DMS53 (cell line): ENCODE measurements at regions not wholly inside any gene's neighbourhood (a gene's known extent, or its start where the extent isn't known, plus 50 kb on each side); places are given as distances from the start of the nearest gene placed in this dataset.

Experiments
- DNase-seq: peaks from one replicate; lab custom pipeline; 2025; lab: John Stamatoyannopoulos, UW

- DNase-seq: peak; percentile 9
Measured at GRCh38 chr6:71007298-71007697, 50.4 kb upstream of the B3GAT2 start.

- DNase-seq: no peak
Measured at GRCh38 chr6:71011871-71012371, 55.1 kb upstream of the B3GAT2 start.

- peak; percentile 82 for DNase-seq
Measured at GRCh38 chr6:71012866-71013469, 56.1 kb upstream of the B3GAT2 start.

- no peak for DNase-seq
Measured at GRCh38 chr6:71015392-71015791, 58.5 kb upstream of the B3GAT2 start.

GRCh38 chr6:71028236-71028876 lies 71.5 kb upstream of the B3GAT2 start:
- peak; percentile 66 for DNase-seq

GRCh38 chr6:71028877-71029252 lies 72.0 kb upstream of the B3GAT2 start:
- no peak for DNase-seq

GRCh38 chr6:71029555-71029954 lies 72.7 kb upstream of the B3GAT2 start:
- DNase-seq: no peak

- no peak for DNase-seq
Measured at GRCh38 chr6:71031912-71032311, 75.1 kb upstream of the B3GAT2 start.

- no peak for DNase-seq
Measured at GRCh38 chr6:71033171-71033570, 76.3 kb upstream of the B3GAT2 start.

GRCh38 chr6:71033890-71034289 lies 77.0 kb upstream of the B3GAT2 start:
- DNase-seq: no peak

- DNase-seq: peak; percentile 76
Measured at GRCh38 chr6:71034563-71035345, 77.9 kb upstream of the B3GAT2 start.

- DNase-seq: no peak
Measured at GRCh38 chr6:71035871-71036270, 79.0 kb upstream of the B3GAT2 start.

GRCh38 chr6:71038711-71039344 lies 82.0 kb upstream of the B3GAT2 start:
- DNase-seq: peak; percentile 49

- no peak for DNase-seq
Measured at GRCh38 chr6:71040043-71040442, 83.2 kb upstream of the B3GAT2 start.

- DNase-seq: no peak
Measured at GRCh38 chr6:71040841-71041240, 84.0 kb upstream of the B3GAT2 start.

GRCh38 chr6:71043902-71044301 lies 87.0 kb upstream of the B3GAT2 start:
- peak; percentile 22 for DNase-seq

GRCh38 chr6:71044753-71045152 lies 87.9 kb upstream of the B3GAT2 start:
- DNase-seq: no peak

- no peak for DNase-seq
Measured at GRCh38 chr6:71045296-71045695, 88.4 kb upstream of the B3GAT2 start.

GRCh38 chr6:71047417-71047816 lies 90.6 kb upstream of the B3GAT2 start:
- DNase-seq: no peak

- DNase-seq: no peak
Measured at GRCh38 chr6:71048320-71049164, 91.7 kb upstream of the B3GAT2 start.

GRCh38 chr6:71049198-71049770 lies 92.4 kb upstream of the B3GAT2 start:
- DNase-seq: no peak
